Heart left ventricle (tissue), 16 donors: ENCODE measurements at regions not wholly inside any gene's neighbourhood (a gene's known extent, or its start where the extent isn't known, plus 50 kb on each side); places are given as distances from the start of the nearest gene placed in this dataset.

Experiments used
- ATAC-seq, 4 donors: fragments of 200-7000 bp; cut with Tn5 transposase; one replicate each; pipeline ENCODE4 v1.9.1; 2020 to 2022; ENCODE audit warnings: moderate library complexity in 4 of 4, mild to moderate bottlenecking in 3 of 4, moderate number of reproducible peaks in 1 of 4
- DNase-seq, 5 donors: peaks; one replicate each; pipeline ENCODE4 v3.0.0-alpha.2; 2020
- H3K27ac ChIP-seq, 12 donors: fragments of 200-600 bp; sonication (generic) in 4 of 12; one replicate each; pipeline versions ENCODE4 v1.5.0 to v1.8.0; 2016 to 2022; ENCODE audit warnings: mild to moderate bottlenecking in 2 of 12
- H3K27me3 ChIP-seq, 9 donors: fragments of 200-600 bp; sonication (generic) in 2 of 9; one replicate each; pipeline versions ENCODE4 v1.5.1 to v1.8.0; 2016 to 2022; ENCODE audit warnings: mild to moderate bottlenecking in 3 of 9
- H3K36me3 ChIP-seq, 9 donors: fragments of 200-600 bp; sonication (generic) in 2 of 9; one replicate each; pipeline versions ENCODE4 v1.5.0 to v1.8.0; 2018 to 2022; ENCODE audit warnings: mild to moderate bottlenecking in 2 of 9
- H3K4me1 ChIP-seq, 12 donors: fragments of 200-600 bp; sonication (generic) in 4 of 12; one replicate each; pipeline versions ENCODE4 v1.5.0 to v1.8.0; 2016 to 2022; ENCODE audit warnings: mild to moderate bottlenecking in 3 of 12
- H3K4me3 ChIP-seq, 12 donors: fragments of 200-600 bp; sonication (generic) in 4 of 12; one replicate each; pipeline versions ENCODE4 v1.5.0 to v1.8.0; 2017 to 2022; ENCODE audit warnings: mild to moderate bottlenecking in 9 of 12, moderate library complexity in 4 of 12
- H3K9me3 ChIP-seq, 12 donors: fragments of 200-600 bp; sonication (generic) in 4 of 12; one replicate each; pipeline versions ENCODE4 v1.5.0 to v1.8.0; 2016 to 2022; ENCODE audit warnings: mild to moderate bottlenecking in 1 of 12
- POLR2A ChIP-seq, 2 donors: fragments of 450-650 bp; IDR thresholded peaks; one replicate each; pipeline ENCODE4 v1.6.1; 2017; ENCODE audit warnings: antibody characterized with exemption in 2 of 2, mild to moderate bottlenecking in 2 of 2, moderate library complexity in 2 of 2
- WGBS, 4 donors: extraction: QIAGEN DNeasy Blood & Tissue Kit in 2 of 4; methylation state at CpG; one replicate each; pipeline versions ENCODE4 v1.1.5 to v1.1.7; 2013 to 2018; 5-methylcytosine and 5-hydroxymethylcytosine counted together
- intact Hi-C, 10 donors: fragments of 100-400 bp; cut with DNase I; formaldehyde crosslinking; loops; one replicate each; pipeline versions ENCODE4 v1.11.1 to v1.14.2; 2022
- TF ChIP-seq, protein P1 (sequence below), 12 donors: fragments of 200-600 bp; sonication (generic) in 4 of 12; IDR thresholded peaks; one replicate each; pipeline versions ENCODE4 v1.5.0 to v1.8.0; 2018 to 2022; ENCODE audit warnings: antibody characterized with exemption in 12 of 12, mild to moderate bottlenecking in 5 of 12
- donor health status: ischemic (EF 13 %, LVEDD 7.1; RV severe dilation, severe dysfunction).
- donor health status: healthy with polysubstance abuse.
- donor health status: DM: no; HTN: yes; CAD: no.
- donor health status: DM: no; HTN: no; CAD: no.
- donor health status: ischemic (EF 25% LVEDD 6.9; RV normal size, moderate dysfunction).
- donor health status: ischemic (EF 25% LVEDD 5.7; RV mildly dilated, moderate dysfunction).
- donor health status: healthy.
- donor health status: DM: yes; HTN: yes; CAD: no.
- donor health status: ischemic (EF 35%, LVEDD 5.7; RV mildly dilated, moderate dysfunction).
- donor health status: nonischemic (EF 11% LVEDD 7.7; RV severe dilation, severe dysfunction).
- donor health status: DM: yes; HTN: yes; CAD: no.
- donor health status: PGD.
- donor health status: ischemic (EF 29% LVEDD 5.4; RV normal size, mild dysfunction).
- donor health status: nonischemic (EF 23%, LVEDD 6.1; RV moderate dilation, normal function).

GRCh38 chr11:114892381-114893197 lies 214.3 kb downstream of the NXPE2 start:
- peaks cover 0 to 10% (median 0%) of the 10 kb centered on the region in 12 donors for H3K9me3 ChIP-seq
- TF ChIP-seq, protein P1, sequence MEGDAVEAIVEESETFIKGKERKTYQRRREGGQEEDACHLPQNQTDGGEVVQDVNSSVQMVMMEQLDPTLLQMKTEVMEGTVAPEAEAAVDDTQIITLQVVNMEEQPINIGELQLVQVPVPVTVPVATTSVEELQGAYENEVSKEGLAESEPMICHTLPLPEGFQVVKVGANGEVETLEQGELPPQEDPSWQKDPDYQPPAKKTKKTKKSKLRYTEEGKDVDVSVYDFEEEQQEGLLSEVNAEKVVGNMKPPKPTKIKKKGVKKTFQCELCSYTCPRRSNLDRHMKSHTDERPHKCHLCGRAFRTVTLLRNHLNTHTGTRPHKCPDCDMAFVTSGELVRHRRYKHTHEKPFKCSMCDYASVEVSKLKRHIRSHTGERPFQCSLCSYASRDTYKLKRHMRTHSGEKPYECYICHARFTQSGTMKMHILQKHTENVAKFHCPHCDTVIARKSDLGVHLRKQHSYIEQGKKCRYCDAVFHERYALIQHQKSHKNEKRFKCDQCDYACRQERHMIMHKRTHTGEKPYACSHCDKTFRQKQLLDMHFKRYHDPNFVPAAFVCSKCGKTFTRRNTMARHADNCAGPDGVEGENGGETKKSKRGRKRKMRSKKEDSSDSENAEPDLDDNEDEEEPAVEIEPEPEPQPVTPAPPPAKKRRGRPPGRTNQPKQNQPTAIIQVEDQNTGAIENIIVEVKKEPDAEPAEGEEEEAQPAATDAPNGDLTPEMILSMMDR (IDR thresholded peaks at IDR 0.05), result peak in 9 of 12 donors; percentile 11 to 57 (median 26)
- no peak for TF ChIP-seq POLR2A (IDR thresholded peaks at IDR 0.05)
- 86 to 94% (median 90%) methylated on average over 3 of the region's 3 CpGs for WGBS, 4 donors
- peak in 3 of 4 donors; percentile 34 to 53 (median 35) for ATAC-seq
- peak overlapping the region in 6 of 12 donors; percentile 14 to 68 (median 40) for H3K27ac ChIP-seq
- H3K27me3 ChIP-seq, result no peaks in the 10 kb centered on the region
- H3K36me3 ChIP-seq, result no peaks in the 10 kb centered on the region
- intact Hi-C loops, result loop anchor here in 2 of 10 donors (2.0 to 5.0 kb wide), 3 partner anchors 95 to 115 kb away; no protein-coding TSS in a partner anchor
- no peak overlapping the region for H3K4me3 ChIP-seq
- no peak for DNase-seq
- peaks cover 0 to 21% (median 0%) of the 10 kb centered on the region in 12 donors for H3K4me1 ChIP-seq

DNA sequence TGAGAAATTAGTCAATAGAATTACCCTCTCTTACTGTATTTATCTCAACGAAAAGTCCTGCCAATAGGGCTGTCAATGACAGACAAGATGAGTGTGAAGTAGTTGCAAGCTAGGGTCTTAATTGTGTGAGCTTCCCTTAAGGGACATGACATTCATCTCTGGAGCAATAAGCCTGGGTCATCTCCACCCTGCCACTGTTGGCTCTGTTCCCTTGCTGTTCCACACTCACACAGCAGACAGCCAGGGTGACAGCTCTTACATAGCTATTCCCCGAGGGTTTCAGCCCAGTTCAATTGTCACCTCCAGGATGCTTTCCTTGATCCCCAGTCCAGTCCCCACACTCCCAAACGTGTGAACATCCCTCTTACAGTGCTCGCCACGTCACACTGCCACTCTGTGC lies 215.0 kb downstream of the NXPE2 start:
- Histone ChIP-seq H3K27ac (no peak overlapping the region), H3K27me3 (no peaks in the 10 kb centered on the region), H3K4me1 (peaks cover 0 to 21% (median 0%) of the 10 kb centered on the region in 12 donors), H3K36me3 (no peaks in the 10 kb centered on the region), H3K9me3 (peaks cover 0 to 10% (median 0%) of the 10 kb centered on the region in 12 donors), H3K4me3 (no peak overlapping the region)
- intact Hi-C loops, result loop anchor here in 2 of 10 donors (2.0 to 5.0 kb wide), 3 partner anchors 96 to 116 kb away; no protein-coding TSS in a partner anchor
- TF ChIP-seq, protein P1 (IDR thresholded peaks at IDR 0.05), result no peak
- TF ChIP-seq POLR2A (IDR thresholded peaks at IDR 0.05), result no peak
- no peak for DNase-seq
- WGBS, 4 donors, result 54 to 70% (median 62%) methylated on average over 5 of the region's 5 CpGs
- no peak for ATAC-seq

DNA sequence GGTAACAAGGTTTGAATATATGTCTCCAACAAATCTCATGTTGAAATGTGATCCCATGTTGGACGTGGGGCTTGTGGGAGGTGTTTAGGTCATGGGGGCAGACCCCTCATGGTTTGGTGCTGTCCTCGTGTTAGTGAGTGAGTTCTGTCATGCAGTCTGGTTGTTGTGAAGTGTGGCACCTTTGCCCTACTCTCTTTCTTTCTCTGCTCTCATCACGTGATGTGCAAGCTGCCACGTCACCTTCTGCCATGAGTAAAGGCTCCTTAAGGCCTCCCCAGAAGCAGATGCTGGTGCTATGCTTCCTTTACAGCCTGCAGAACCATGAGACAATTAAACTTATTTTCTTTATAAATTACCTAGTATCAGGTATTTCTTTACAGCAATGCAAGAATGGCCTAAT lies 218.3 kb downstream of the NXPE2 start:
- ATAC-seq, result no peak
- no peak for DNase-seq
- Histone ChIP-seq H3K27ac (no peak overlapping the region), H3K9me3 (peaks cover 0 to 18% (median 0%) of the 10 kb centered on the region in 12 donors), H3K4me1 (peaks cover 0 to 8% (median 0%) of the 10 kb centered on the region in 12 donors), H3K4me3 (no peak overlapping the region), H3K36me3 (no peaks in the 10 kb centered on the region), H3K27me3 (no peaks in the 10 kb centered on the region)
- intact Hi-C loops, result no loop called here
- 70 to 82% (median 75%) methylated on average over 4 of the region's 4 CpGs for WGBS, 4 donors
- TF ChIP-seq, protein P1 (IDR thresholded peaks at IDR 0.05), result no peak
- no peak for TF ChIP-seq POLR2A (IDR thresholded peaks at IDR 0.05)

DNA sequence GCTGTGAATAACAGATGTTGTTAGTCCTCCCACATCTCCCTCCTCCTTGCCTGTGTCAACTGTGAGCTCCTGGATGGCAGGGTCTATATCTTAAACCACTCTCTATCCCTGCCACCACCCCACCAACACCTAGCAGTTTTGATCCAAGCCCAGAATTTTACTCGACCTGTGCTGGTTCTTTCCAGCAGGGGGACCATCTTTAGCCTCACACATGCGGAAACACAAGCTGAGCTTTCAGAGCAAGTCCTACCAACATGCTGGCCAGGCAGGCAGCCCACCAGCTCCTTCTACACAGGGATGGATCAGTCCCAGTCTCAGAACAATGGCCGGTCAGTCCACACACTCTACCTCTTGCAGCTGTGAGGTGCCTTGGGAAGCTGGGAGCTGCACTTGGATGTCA lies 231.5 kb downstream of the NXPE2 start:
- no peak for ATAC-seq
- no peaks in the 10 kb centered on the region for H3K36me3 ChIP-seq
- H3K27ac ChIP-seq, result no peak overlapping the region
- intact Hi-C loops, result no loop called here
- no peaks in the 10 kb centered on the region for H3K4me1 ChIP-seq
- TF ChIP-seq, protein P1 (IDR thresholded peaks at IDR 0.05), result no peak
- no peak for TF ChIP-seq POLR2A (IDR thresholded peaks at IDR 0.05)
- 63 to 77% (median 69%) methylated on average over 3 of the region's 3 CpGs for WGBS, 4 donors
- H3K9me3 ChIP-seq, result peaks cover 0 to 9% (median 0%) of the 10 kb centered on the region in 12 donors
- no peak for DNase-seq
- H3K4me3 ChIP-seq, result no peak overlapping the region
- no peaks in the 10 kb centered on the region for H3K27me3 ChIP-seq
